ENCODE measurements at regions not wholly inside any gene's neighbourhood (a gene's known extent, or its start where the extent isn't known, plus 50 kb on each side); places are given as distances from the start of the nearest gene placed in this dataset.

DNA sequence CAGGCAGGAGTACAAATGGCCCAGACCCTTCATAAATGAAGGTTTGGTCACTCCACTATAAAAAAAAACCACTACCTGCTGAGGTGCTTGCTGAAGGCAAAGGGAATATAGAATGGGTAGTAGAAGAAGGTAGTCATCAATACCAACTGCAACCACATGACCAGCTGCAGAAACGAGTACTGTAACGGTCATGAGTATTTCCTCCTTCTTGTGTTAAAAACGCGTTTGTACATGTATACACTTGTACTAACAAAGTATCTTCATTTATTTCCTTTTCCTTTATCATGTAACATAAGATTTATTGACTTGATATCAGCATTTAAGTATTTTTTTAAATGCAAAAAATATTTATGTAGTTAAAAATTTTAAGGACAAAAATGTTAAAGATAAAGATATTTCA is 238.6 kb downstream of the TFAP2B start:
- Histone ChIP-seq H2AFZ (no peak overlapping the region), H3K36me3 (ENCODE audit: low read depth) (no peaks in the 10 kb centered on the region), H3K27ac (no peak overlapping the region), H3K79me2 (ENCODE audit: low read depth) (no peaks in the 10 kb centered on the region), H3F3A (ENCODE audit: insufficient read depth, low read depth) (no peaks in the 10 kb centered on the region), H3K4me3 (no peak overlapping the region), H3K9me3 (ENCODE audit: insufficient read depth, low read depth) (no peaks in the 10 kb centered on the region), H3K27me3 (ENCODE audit: insufficient read depth, low read depth) (no peaks in the 10 kb centered on the region), H4K20me1 (ENCODE audit: insufficient read depth) (no peaks in the 10 kb centered on the region), H3K4me1 (replicated peaks; ENCODE audit: insufficient read depth) (no peaks in the 10 kb centered on the region), H3K4me2 (no peak overlapping the region), H3K9me2 (ENCODE audit: insufficient read depth) (no peaks in the 10 kb centered on the region)
- intact Hi-C loops (cut with micrococcal nuclease; ENCODE audit: unreplicated experiment) = no loop called here
- ChIA-PET CTCF (no interaction called here), POLR2A (ENCODE audit: unreplicated experiment) (no interaction called here)
- no TSS peak for BruUV-seq (replicated peaks)
- DNase-seq = no peak
- TF ChIP-seq, protein P1, sequence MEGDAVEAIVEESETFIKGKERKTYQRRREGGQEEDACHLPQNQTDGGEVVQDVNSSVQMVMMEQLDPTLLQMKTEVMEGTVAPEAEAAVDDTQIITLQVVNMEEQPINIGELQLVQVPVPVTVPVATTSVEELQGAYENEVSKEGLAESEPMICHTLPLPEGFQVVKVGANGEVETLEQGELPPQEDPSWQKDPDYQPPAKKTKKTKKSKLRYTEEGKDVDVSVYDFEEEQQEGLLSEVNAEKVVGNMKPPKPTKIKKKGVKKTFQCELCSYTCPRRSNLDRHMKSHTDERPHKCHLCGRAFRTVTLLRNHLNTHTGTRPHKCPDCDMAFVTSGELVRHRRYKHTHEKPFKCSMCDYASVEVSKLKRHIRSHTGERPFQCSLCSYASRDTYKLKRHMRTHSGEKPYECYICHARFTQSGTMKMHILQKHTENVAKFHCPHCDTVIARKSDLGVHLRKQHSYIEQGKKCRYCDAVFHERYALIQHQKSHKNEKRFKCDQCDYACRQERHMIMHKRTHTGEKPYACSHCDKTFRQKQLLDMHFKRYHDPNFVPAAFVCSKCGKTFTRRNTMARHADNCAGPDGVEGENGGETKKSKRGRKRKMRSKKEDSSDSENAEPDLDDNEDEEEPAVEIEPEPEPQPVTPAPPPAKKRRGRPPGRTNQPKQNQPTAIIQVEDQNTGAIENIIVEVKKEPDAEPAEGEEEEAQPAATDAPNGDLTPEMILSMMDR (conservative IDR thresholded peaks at IDR 0.05) = no peak
- TF ChIP-seq EZH2 (IDR thresholded peaks at IDR 0.05; ENCODE audit: low read depth) = no peak

- no peaks in the 10 kb centered on the region for H3K9me3 ChIP-seq (ENCODE audit: insufficient read depth, low read depth)
- no peak overlapping the region for H2AFZ ChIP-seq
- no peaks in the 10 kb centered on the region for H4K20me1 ChIP-seq (ENCODE audit: insufficient read depth)
- no peaks in the 10 kb centered on the region for H3K9me2 ChIP-seq (ENCODE audit: insufficient read depth)
- DNase-seq = no peak
- H3K79me2 ChIP-seq (ENCODE audit: low read depth) = no peaks in the 10 kb centered on the region
- no peak for TF ChIP-seq EZH2 (IDR thresholded peaks at IDR 0.05; ENCODE audit: low read depth)
- TF ChIP-seq, protein P1 (conservative IDR thresholded peaks at IDR 0.05) = no peak
- ChIA-PET CTCF (no interaction called here), POLR2A (ENCODE audit: unreplicated experiment) (no interaction called here)
- H3K4me1 ChIP-seq (replicated peaks; ENCODE audit: insufficient read depth) = no peaks in the 10 kb centered on the region
- no peaks in the 10 kb centered on the region for H3F3A ChIP-seq (ENCODE audit: insufficient read depth, low read depth)
- H3K27ac ChIP-seq = no peak overlapping the region
- H3K4me2 ChIP-seq = no peak overlapping the region
- BruUV-seq (replicated peaks) = no TSS peak
- intact Hi-C loops (cut with micrococcal nuclease; ENCODE audit: unreplicated experiment) = no loop called here
- H3K4me3 ChIP-seq = no peak overlapping the region
- no peaks in the 10 kb centered on the region for H3K36me3 ChIP-seq (ENCODE audit: low read depth)
- H3K27me3 ChIP-seq (ENCODE audit: insufficient read depth, low read depth) = no peaks in the 10 kb centered on the region
These were observed 241.6 kb downstream of the TFAP2B start for GRCh38 chr6:51060262-51060762.

- intact Hi-C loops (cut with micrococcal nuclease; ENCODE audit: unreplicated experiment) = no loop called here
- no peaks in the 10 kb centered on the region for H3K36me3 ChIP-seq (ENCODE audit: low read depth)
- H3K79me2 ChIP-seq (ENCODE audit: low read depth) = no peaks in the 10 kb centered on the region
- BruUV-seq (replicated peaks) = no TSS peak
- no peaks in the 10 kb centered on the region for H3K9me2 ChIP-seq (ENCODE audit: insufficient read depth)
- no peaks in the 10 kb centered on the region for H3K9me3 ChIP-seq (ENCODE audit: insufficient read depth, low read depth)
- H3K4me1 ChIP-seq (replicated peaks; ENCODE audit: insufficient read depth) = no peaks in the 10 kb centered on the region
- no peak for DNase-seq
- H3K27ac ChIP-seq = no peak overlapping the region
- H2AFZ ChIP-seq = no peak overlapping the region
- H3F3A ChIP-seq (ENCODE audit: insufficient read depth, low read depth) = no peaks in the 10 kb centered on the region
- H3K4me3 ChIP-seq = no peak overlapping the region
- no peaks in the 10 kb centered on the region for H3K27me3 ChIP-seq (ENCODE audit: insufficient read depth, low read depth)
- no peaks in the 10 kb centered on the region for H4K20me1 ChIP-seq (ENCODE audit: insufficient read depth)
- TF ChIP-seq, protein P1 (conservative IDR thresholded peaks at IDR 0.05) = no peak
- no peak for TF ChIP-seq EZH2 (IDR thresholded peaks at IDR 0.05; ENCODE audit: low read depth)
- ChIA-PET POLR2A (ENCODE audit: unreplicated experiment) (no interaction called here), CTCF (no interaction called here)
- no peak overlapping the region for H3K4me2 ChIP-seq
These were observed 243.6 kb downstream of the TFAP2B start for GRCh38 chr6:51062166-51062722.
